GM20431 (cell line): ENCODE measurements at regions not wholly inside any gene's neighbourhood (a gene's known extent, or its start where the extent isn't known, plus 50 kb on each side); places are given as distances from the start of the nearest gene placed in this dataset.
"Not testable (repeated sequence)": the region's sequence is repeated elsewhere in the genome, so short reads cannot be mapped to it uniquely, and the experiment has no call there.

Experiments used
- in situ Hi-C: fragments of 300-500 bp; cut with MseI, MboI; formaldehyde crosslinking; loops from one replicate; pipeline ENCODE4 v1.15.0; 2020; ENCODE audit warnings: low sequenced_read_pairs; ENCODE audit not compliant: unreplicated experiment

DNA sequence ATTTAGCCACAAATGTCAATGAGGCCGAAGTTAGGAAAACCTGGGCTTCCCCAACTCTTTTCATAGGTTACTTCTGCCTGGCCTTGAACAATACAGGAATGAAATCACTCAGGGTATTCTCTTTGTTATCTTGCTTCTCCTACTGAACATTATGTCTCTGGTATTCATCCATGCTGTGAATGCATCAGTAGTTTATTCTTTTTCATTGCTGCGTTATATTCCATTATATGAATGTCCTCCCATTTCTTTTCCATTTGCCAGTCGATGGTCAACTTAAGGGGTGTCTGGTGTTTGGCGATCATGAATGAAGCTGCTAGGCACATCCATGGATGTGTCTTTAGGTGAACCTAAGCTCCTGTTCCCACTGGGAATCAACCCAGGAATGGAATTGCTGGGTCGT, 128.3 kb downstream of the CRLF3 start:
- in situ Hi-C loops: no loop called here

DNA sequence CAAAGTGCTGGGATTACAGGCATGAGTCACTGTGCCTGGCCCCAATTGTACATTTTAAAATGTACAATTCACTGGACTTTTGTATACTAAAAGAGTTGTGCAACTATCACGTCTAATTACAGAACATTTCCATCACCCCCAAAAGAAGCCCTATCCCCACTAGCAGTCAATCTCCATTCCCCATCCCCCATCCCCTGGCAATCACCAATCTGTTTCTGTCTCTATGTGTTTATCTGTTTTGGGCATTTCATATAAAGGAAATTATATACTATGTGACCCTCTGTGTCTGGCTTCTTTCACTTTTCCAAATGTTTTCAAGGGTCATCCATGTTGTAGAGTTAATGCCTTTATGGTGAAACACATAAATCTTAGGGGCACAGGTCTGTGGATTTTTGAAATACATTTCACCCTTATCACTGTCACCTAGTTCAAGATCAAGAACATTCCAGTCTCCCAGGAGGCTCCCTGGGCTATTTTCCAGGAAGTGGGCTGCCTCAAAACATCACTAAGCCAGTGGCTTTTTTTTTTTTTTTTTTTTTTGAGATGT, 129.2 kb downstream of the CRLF3 start:
- in situ Hi-C loops: not testable (repeated sequence)

DNA sequence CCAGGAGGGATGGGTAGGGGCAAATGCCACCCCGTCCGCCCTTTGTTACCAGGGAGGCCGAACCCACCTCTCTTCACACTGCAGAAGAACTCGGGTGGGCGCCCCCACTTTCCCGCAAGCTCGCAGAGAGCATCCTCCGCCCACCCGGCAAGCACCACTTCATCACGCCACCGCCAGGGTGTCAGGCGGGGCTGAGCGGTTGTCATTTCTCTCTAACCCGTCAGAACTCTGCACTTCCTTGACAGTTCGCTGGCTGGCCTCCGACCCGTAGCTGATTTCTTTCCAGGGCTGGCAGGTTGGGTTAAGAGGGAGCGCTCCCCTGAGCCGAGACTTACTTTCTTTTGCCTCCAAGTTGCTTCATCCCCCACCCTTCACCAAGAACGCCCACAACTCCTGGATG, 130.7 kb downstream of the CRLF3 start:
- in situ Hi-C loops: not testable (repeated sequence)

DNA sequence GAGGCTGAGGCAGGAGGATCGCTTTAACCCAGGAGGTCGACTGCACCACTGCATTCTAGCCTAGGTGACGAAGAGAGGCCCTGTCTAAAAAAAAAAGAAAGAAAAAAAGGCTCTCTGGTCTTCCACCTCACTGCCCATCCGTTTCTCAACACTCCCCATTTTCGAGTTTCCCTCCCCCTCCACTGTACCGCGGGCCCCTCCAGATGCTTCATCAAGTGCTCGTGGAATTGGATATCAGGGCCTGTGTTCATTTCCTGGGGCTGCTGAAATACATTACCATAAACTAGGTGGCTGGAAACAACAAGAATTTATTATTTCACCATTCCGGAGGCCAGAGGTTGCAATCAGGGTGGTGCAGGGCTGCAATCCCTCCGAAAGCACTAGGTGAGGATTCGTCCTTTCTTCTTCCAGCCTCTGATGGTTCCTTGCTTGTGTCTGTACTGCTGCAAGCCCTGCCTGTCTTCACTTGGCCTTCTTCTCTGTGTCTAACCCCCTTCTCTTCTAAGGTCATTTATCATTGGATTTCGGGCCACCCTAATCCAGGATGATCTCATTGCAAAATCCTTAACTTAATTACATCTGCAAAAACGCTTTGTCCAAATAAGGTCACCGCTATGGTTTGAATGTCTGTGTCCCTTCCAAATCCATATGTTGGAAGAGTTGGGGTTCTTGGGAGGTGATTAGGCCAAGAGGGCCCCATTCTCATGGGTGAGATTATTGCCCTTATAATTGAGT, 135.1 kb downstream of the CRLF3 start:
- in situ Hi-C loops: not testable (repeated sequence)

DNA sequence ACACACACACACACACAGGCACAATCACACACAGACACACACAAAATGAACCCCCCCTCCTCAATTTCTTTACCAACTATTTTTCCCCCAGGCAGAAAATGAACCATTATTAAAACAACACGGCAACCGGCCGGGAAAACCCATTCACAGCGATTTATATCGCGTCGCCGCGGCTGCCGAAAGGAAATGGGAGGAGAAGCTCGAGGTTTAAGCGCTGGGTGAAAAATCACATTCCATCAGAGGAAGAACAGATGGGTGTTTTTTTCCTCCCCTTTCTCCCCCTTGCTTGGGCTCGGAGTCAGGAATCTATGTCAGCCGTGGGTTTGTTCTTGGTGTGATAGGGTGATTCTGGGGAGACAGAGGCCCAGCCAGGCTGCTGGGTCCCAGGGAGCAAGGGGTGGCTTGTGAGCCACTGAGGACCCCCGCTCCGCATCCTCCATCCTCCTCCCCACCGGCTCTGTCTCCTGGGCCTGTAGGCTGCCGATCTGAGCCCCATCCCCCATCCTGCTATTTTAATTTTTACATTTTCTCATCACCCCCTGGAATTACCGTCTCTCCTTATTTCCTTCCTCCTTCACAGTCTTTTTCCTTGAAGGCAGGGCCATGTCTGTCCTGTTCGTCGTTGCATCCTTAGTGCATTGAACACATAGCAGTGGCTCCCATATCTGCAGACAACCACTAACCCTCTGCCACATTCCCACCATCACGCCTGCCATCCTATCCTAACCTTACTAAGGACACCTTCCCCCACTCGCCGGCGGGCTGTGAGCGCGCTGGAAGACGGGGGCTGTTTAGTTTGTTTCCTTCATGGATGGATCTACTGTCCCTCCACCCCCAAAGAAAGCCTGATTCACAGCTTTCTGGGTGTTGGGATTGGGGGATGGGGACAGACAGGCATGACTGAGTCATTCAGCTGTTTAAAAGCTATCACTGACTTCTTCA, 137.7 kb downstream of the CRLF3 start:
- in situ Hi-C loops: not testable (repeated sequence)

DNA sequence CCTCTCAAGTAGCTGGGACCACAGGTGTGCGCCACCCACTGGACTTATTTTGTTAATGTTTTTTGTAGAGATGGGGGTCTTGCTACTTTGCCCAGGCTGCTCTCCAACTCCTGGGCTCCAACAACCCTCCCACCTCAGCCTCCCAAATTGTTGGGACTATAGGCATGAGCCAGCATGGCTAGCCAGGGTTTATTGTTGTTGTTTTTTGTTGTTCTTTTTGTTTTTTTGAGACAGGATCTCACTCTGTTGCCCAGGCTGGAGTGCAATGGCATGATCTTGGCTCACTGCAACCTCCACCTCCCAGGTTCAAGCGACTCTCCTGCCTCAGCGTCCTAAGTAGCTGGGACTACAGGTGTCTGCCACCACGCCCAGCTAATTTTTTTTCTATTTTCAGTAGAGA, 142.2 kb downstream of the CRLF3 start:
- in situ Hi-C loops: not testable (repeated sequence)

DNA sequence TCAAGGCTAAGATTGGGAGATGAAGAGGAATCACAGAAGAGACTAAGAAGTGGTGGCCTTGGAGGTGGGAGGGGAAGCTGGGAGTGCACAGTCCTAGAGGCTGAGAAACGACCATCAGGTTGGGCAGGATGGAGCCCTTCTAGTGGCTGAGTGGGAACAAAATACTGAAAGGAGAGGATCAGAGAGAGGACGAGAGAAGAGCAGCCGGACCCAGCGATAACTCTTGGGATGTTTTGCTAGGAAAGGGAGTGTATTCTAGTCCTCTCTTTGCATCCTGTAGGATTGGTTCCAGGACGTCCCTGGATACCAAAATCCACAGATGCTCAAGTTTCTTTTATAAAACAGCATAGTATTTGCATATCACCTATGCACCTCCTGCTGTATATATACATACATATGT, 143.8 kb downstream of the CRLF3 start:
- in situ Hi-C loops: not testable (repeated sequence)

DNA sequence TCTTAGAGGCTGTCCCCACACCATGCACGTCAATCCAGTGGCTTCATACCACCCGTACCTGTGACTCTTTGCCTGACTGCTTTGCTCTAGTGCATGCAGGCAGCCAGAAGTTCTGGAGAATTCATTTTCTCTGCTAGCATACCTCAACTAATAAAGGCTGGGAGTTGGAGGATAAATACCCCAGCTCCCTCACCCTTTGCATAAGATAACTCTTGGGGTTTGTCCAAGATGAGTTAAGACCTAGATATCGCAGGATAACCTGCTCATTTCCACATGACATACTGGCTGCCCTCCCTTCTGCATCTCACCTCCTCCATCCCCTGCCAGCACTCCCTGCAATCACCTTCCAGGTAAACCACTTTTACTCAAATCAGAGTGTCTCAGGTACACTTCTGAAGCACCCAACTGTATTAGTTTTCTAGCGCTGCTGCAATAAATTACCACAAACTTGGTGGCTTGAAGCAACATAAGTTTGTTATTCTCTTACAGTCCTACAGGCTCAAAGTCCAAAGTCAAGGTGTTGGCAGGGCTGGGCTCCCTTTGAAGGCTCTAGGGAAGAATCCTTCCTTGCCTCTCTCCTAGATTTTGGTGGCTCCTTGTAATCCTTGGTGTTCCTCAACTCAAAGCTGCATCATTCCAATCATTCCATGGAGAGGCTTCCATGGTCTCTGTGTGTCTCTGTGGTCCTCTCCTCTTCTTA, 146.8 kb downstream of the CRLF3 start:
- in situ Hi-C loops: no loop called here

DNA sequence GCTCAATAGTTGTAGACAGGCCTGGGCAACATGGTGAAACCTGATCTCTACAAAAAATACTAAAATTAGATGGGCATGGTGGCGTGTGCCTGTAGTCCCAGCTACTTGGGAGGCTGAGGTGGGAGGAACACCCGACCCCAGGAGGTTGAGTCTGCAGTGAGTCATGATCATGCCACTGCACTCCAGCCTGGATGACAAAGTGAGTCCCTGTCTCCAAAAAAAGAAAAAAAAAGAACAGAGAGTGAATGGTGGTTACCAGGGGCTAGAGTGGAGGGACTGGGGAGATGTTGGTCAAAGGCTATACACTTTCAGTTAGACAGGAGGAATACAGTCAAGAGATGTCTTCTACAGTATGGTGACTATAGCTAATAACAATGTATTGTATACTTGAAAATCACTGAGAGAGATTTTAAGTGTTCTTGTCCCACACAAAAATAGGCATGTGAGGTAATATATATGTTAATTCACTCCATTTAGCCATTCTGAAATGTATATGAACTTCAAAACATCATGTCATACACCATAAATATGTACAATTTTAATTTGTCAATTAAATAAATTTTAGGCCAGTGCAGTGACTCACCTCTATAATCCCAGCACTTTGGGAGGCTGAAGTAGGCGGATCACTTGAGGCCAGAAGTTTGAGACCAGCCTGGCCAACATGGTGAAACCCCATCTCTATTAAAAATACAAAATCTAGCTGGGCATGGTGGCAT, 148.6 kb downstream of the CRLF3 start:
- in situ Hi-C loops: not testable (repeated sequence)

DNA sequence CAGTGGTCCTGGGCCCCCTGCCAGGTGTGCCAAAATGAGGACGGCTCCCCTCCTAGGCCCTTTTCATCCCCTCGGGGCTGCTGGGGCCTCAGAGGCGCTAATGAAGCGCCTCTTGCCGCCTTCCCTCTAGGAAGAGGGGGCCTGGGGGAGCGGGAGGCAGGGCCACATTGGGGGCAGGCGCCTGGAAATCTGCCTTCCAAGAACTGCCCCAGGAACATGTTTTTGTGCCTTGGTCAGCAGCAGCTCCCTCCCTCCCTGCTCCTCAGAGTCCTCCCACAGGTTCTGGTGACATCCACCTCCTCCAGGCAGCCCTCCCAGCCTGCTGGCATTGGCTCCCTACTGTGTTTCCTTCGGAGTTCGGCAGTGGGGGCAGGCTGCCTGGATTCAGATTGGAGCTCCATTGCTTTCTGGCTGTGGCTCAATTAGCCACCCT, 155.3 kb downstream of the CRLF3 start:
- in situ Hi-C loops: not testable (repeated sequence)

DNA sequence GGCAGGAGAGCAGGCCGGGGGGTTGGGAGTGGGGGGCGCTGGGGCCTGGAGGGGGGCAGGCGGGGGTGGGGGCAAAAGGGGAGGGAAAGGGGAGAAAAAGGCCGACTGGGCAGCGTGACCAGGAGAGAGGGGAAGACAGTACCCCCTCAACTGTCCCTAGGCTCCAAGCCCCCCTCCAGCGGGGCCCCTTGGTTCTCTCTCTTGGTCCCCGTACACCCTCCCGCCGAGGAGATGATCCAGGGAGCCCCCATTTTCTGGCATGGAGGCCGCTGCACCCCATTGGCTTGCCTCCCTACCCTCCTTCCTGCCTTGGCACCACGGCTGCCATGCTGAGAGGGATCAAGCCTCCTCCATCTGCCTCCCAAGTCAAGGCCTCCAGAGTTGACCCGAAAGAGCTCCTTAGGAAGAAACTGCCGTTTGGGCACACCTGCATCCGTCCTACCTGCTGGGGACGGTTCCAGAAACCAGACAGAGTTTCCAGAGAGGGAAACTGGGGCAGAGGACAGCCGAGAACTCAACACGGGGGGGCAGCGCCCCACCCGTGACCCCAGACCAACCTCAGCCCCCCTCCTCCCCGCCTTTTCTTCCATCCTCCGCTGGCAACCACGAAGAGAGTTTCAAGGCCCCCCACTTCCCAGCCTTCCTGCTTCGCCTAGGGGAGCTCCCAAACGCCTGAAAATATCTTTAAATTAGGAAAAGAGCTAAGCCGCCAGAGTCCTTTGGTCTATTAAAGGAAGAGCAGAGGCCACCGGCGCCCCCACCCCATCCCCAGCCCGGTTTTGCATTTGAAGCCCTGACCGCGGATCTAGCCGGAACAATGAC, 155.9 kb downstream of the CRLF3 start:
- in situ Hi-C loops: not testable (repeated sequence)

DNA sequence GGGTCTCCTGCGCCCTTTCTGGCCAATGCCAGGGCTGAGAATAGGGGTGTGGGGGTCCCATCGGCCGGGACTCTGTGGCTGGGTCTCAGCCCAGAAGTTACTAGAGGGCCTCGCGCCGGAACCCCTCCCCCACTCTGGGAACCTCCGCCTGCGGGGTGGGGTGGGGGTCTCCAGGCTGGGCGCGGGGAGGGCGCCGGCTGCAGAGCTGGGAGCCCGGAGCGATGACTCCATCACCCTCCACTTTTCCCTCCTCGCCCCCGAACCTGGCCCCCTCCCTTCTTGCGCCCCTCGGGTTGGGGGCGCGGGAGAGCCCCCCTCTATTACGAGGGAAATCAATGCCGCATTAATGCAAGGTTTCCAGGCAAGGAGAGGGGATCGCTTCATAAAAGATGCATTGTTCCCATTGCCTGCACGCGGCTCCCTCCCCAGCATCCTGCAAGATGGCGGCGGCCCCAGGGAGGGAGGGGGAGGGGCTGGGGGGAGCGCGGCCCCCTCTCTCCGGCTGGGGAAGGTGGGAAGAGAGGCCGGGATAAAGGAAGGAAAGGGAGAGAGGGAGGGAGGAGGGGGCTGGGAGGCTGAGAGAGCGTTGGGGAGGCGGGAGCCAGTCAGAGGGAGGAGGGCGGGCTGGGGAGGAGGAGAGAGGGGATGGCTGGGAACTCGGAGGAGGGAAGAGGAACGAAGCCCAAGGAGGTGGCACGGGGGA, 156.7 kb downstream of the CRLF3 start:
- in situ Hi-C loops: not testable (repeated sequence)

DNA sequence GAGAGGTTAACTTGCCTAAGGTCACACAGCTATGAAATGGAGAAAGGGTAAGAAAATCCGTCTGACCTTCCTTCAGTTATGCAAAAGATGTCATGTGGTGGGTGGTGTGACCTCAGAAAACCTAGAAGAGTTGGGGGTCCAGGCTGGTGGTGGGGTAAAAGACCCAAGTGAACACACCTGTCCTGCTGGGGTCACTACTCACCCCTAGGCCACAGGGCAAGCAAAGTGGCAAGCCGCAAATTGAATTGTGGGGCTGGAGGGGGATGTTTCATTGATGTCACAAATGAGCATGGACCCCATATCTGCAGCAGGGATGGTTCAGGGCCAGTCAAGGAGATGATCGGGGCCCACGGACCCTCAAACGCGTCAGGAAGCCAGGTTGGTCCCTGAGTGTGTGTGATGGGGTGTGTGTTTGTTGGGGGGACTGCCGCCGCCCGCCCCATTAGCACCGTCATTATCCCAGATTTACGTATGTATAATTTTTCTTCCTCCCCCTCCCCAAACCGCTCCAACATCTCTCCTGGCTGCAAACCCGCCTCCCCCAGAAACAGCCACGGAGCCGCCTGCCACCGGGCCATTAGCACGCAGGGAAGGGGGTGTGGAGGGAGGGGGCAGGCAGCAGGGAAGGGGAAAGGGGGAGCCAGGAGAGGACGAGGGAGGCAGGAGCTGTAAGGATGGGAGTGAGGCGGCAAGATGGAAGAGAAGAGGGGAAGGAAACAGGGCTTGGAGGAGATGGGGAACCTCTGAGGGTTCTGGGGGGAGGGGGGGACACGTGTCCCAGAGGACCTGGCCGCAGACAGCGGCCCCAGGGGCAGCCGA, 157.4 kb downstream of the CRLF3 start:
- in situ Hi-C loops: not testable (repeated sequence)

DNA sequence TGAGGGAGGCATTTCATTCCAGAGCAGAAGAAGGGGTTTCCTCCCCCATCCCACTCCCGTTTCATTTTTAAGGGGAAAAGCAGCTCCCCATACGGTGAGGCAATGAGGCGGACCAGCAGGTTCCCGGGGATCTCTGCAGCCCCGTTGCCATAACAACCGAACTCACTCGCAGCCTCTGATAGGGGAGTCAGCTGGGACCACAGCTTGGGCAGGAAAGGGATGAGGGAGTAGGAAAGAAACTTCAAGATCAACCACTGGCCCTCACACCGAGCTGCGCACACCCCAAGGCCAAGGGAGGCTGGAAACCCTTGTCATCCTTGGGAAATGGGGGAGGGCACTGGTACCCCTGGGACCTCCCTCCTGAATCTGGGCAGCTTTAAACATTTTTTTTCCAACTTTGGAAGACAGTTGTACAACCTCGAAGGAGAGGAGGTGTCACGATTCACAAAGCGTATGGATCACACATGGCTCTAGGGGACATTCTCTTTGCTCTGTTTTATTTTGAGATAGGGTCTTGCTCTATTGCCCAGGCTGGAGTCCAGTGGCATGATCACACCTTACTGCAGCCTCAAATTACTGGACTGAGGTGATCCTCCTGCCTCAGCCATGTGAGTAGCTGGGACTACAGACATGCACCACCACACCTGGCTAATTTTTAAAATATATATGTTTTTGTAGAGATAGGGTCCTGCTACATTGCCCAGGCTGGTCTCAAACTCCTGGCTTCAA, 160.6 kb downstream of the CRLF3 start:
- in situ Hi-C loops: not testable (repeated sequence)

DNA sequence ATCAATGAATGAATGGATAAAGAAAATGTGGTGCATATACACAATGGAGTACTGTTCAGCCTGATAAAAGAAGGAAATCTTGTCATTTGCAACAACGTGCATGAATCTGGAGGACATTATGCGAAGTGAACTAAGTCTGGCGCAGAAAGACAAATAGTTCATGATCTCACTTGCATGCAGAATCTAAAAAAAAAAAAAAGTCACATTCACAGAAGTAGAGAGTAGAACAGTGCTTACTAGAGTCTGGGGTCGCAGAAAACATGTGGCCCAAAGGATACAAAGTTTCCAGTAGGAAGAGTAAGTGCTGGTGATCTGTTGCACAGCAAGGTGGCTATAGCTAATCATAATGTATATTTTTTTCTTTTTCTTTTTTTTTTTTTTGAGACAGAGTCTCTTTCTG, 167.3 kb downstream of the CRLF3 start:
- in situ Hi-C loops: not testable (repeated sequence)

DNA sequence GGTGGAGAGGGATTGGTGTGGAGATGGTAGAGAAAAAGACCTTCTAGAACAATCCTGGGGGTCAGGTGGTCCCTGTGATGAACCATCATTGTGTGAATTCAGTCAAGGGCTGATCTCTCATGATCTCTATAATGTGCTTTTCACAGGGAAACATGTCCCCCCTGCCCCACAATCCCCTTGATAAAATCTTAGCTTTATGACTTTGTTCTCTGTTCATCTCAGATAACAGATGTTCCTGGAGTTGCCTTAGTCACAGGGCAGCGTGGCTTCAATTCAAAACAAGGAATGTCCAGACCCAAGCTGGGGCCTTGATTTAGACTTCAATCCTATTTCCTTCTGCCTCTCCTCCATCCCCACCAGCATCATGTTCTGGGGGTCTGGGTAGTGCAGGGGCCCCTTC, 171.5 kb downstream of the CRLF3 start:
- in situ Hi-C loops: not testable (repeated sequence)

DNA sequence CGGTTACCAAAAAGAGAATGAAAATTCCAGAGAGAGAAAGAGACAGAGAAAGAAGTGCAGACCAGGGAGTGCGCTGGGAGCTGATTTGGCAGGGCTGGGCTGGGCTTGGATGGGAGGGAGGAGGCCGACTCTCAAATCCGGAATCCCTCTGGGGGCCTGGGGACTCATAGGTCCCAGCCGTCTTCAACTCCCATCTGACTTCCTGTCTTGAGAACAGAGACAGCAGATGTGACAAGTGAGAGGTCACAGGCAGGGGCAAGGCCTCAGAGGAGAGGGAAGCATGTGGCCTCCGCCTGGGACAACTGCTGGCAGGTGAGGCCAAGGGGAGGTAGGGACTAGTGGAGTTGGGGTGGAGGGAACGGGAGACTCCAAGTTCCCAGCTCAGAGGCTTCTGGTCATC, 172.9 kb downstream of the GOSR1 start:
- in situ Hi-C loops: not testable (repeated sequence)
